PC-3 (cell line): ENCODE measurements at regions not wholly inside any gene's neighbourhood (a gene's known extent, or its start where the extent isn't known, plus 50 kb on each side); places are given as distances from the start of the nearest gene placed in this dataset.

ENCODE experiments used
- ATAC-seq: fragments of 200-7000 bp; cut with Tn5 transposase; 2 replicates; pipeline ENCODE4 v1.9.1; 2020; ENCODE audit warnings: mild to moderate bottlenecking, moderate library complexity
- BruUV-seq: library from RNA; stranded (reverse); fragments of 400-500 nt; replicated peaks from 2 replicates; lab custom pipeline; 2021; lab: Mats Ljungman, UMichigan
- CTCF ChIA-PET: fragments of 300-600 bp; sonication (Branson Sonifier 250); formaldehyde crosslinking; loops from one replicate; lab custom pipeline; 2022; ENCODE audit warnings: antibody characterized with exemption; lab: Charles Lee
- POLR2A ChIA-PET: fragments of 300-600 bp; sonication (Branson Sonifier 250); formaldehyde crosslinking; loops from one replicate; lab custom pipeline; 2022; ENCODE audit warnings: antibody characterized with exemption; ENCODE audit not compliant: unreplicated experiment; lab: Charles Lee
- DNase-seq: peaks from one replicate; pipeline ENCODE4 v3.0.0-alpha.2; 2015
- H2AFZ ChIP-seq: fragments of 300-600 bp; sonication (generic); 2 replicates; pipeline ENCODE4 v1.6.0; 2016; ENCODE audit warnings: antibody characterized with exemption, low read length
- H3F3A ChIP-seq: fragments of 300-600 bp; sonication (generic); one replicate; pipeline ENCODE4 v1.6.0; 2017; ENCODE audit warnings: antibody characterized with exemption, low read length, control low read depth, mild to moderate bottlenecking; ENCODE audit not compliant: unreplicated experiment
- H3K27ac ChIP-seq: fragments of 300-600 bp; sonication (generic); 2 replicates; pipeline ENCODE4 v1.5.1; 2016; ENCODE audit warnings: mild to moderate bottlenecking, low read length
- H3K27me3 ChIP-seq: fragments of 300-600 bp; sonication (generic); 2 replicates; pipeline ENCODE4 v1.6.1; 2016; ENCODE audit warnings: low read length, mixed read lengths
- H3K36me3 ChIP-seq: fragments of 300-600 bp; sonication (generic); 2 replicates; pipeline ENCODE4 v1.6.1; 2016; ENCODE audit warnings: low read depth, mixed run types, low read length, mixed read lengths
- H3K4me1 ChIP-seq: fragments of 300-600 bp; sonication (generic); 2 replicates; pipeline ENCODE4 v1.5.1; 2016; ENCODE audit warnings: low read length; ENCODE audit not compliant: insufficient read depth
- H3K4me2 ChIP-seq: fragments of 300-600 bp; sonication (generic); 2 replicates; pipeline ENCODE4 v1.6.0; 2016; ENCODE audit warnings: low read length
- H3K4me3 ChIP-seq: fragments of 300-600 bp; sonication (generic); 2 replicates; pipeline ENCODE4 v1.5.1; 2016; ENCODE audit warnings: mild to moderate bottlenecking, low read length, mixed read lengths
- H3K79me2 ChIP-seq: fragments of 300-600 bp; sonication (generic); 2 replicates; pipeline ENCODE4 v1.6.1; 2017; ENCODE audit warnings: low read length, mixed read lengths
- H3K9ac ChIP-seq: fragments of 300-600 bp; sonication (generic); 2 replicates; pipeline ENCODE4 v1.6.0; 2016; ENCODE audit warnings: mild to moderate bottlenecking, low read length
- H3K9me2 ChIP-seq: fragments of 300-600 bp; sonication (generic); replicated peaks from 2 replicates; pipeline ENCODE4 v1.6.1; 2016; ENCODE audit warnings: mixed run types, low read length, mixed read lengths
- H3K9me3 ChIP-seq: fragments of 300-600 bp; sonication (generic); 2 replicates; pipeline ENCODE4 v1.6.1; 2016; ENCODE audit warnings: low read length, mixed read lengths
- H4K20me1 ChIP-seq: fragments of 300-600 bp; sonication (generic); 2 replicates; pipeline ENCODE4 v1.6.1; 2016; ENCODE audit warnings: low read length, mixed read lengths
- CTCF ChIP-seq: fragments of 300-600 bp; sonication (generic); conservative IDR thresholded peaks from 2 replicates; pipeline ENCODE4 v1.5.1; 2017; ENCODE audit warnings: antibody characterized with exemption, low read depth, mild to moderate bottlenecking, low read length
- EZH2 ChIP-seq: fragments of 300-600 bp; sonication (generic); IDR thresholded peaks from one replicate; pipeline ENCODE4 v1.6.1; 2017; ENCODE audit warnings: antibody characterized with exemption, mild to moderate bottlenecking, low read length; ENCODE audit not compliant: unreplicated experiment
- EZH2phosphoT487 ChIP-seq: fragments of 300-600 bp; sonication (generic); IDR thresholded peaks from 2 replicates; pipeline ENCODE4 v1.6.1; 2018; ENCODE audit warnings: mild to moderate bottlenecking, antibody characterized with exemption, low read length, borderline replicate concordance
- intact Hi-C: fragments of 100-400 bp; cut with micrococcal nuclease; formaldehyde crosslinking; loops from 2 replicates; pipeline ENCODE4 v1.9.0; 2023

GRCh38 chr5:4095918-4096630, 500.4 kb downstream of the IRX1 start:
- no TSS peak for BruUV-seq
- CTCF ChIA-PET = no interaction called here

GRCh38 chr5:4097199-4097598, 501.6 kb downstream of the IRX1 start:
- POLR2A ChIA-PET = no interaction called here
- Histone ChIP-seq H3K4me2 (no peak overlapping the region), H3K27me3 (no peaks in the 10 kb centered on the region), H3K4me3 (no peak overlapping the region), H3K9ac (no peak overlapping the region), H3K27ac (no peak overlapping the region), H3K9me3 (peaks cover 9% of the 10 kb centered on the region; the same call in 1 of the 2 replicates), H3K36me3 (no peaks in the 10 kb centered on the region), H3K9me2 (no peaks in the 10 kb centered on the region), H4K20me1 (no peaks in the 10 kb centered on the region), H3K4me1 (no peaks in the 10 kb centered on the region), H3K79me2 (no peaks in the 10 kb centered on the region), H2AFZ (no peak overlapping the region), H3F3A (no peaks in the 10 kb centered on the region)
- DNase-seq (no peak), ATAC-seq (no peak)
- CTCF ChIA-PET = no interaction called here
- TF ChIP-seq CTCF = no peak
- TF ChIP-seq EZH2 = no peak
- no peak for TF ChIP-seq EZH2phosphoT487
- BruUV-seq = no TSS peak
- intact Hi-C loops = no loop called here

More at GRCh38 chr5:4095918-4096630, 500.4 kb downstream of the IRX1 start:
- no peaks in the 10 kb centered on the region for H3K27me3 ChIP-seq
- peaks cover 9% of the 10 kb centered on the region; the same call in 1 of the 2 replicates for H3K9me3 ChIP-seq
- no peaks in the 10 kb centered on the region for H4K20me1 ChIP-seq
- POLR2A ChIA-PET = no interaction called here
- no peak overlapping the region for H3K27ac ChIP-seq
- no peak overlapping the region for H2AFZ ChIP-seq
- no peaks in the 10 kb centered on the region for H3F3A ChIP-seq
- DNase-seq (no peak), ATAC-seq (no peak)
- intact Hi-C loops = no loop called here
- H3K4me2 ChIP-seq = no peak overlapping the region
- no peaks in the 10 kb centered on the region for H3K79me2 ChIP-seq
- no peak overlapping the region for H3K9ac ChIP-seq
- no peak overlapping the region for H3K4me3 ChIP-seq
- H3K9me2 ChIP-seq = no peaks in the 10 kb centered on the region
- TF ChIP-seq CTCF (no peak), EZH2phosphoT487 (no peak), EZH2 (no peak)
- no peaks in the 10 kb centered on the region for H3K36me3 ChIP-seq
- no peaks in the 10 kb centered on the region for H3K4me1 ChIP-seq

- Histone ChIP-seq H3K9me3 (peaks cover 5% of the 10 kb centered on the region; the same call in 1 of the 2 replicates), H3K27me3 (no peaks in the 10 kb centered on the region), H3K27ac (no peak overlapping the region), H3K9ac (no peak overlapping the region), H3F3A (no peaks in the 10 kb centered on the region), H4K20me1 (no peaks in the 10 kb centered on the region), H3K4me3 (no peak overlapping the region), H3K4me1 (no peaks in the 10 kb centered on the region), H3K4me2 (no peak overlapping the region), H3K36me3 (no peaks in the 10 kb centered on the region), H3K9me2 (no peaks in the 10 kb centered on the region), H2AFZ (no peak overlapping the region), H3K79me2 (no peaks in the 10 kb centered on the region)
- intact Hi-C loops = no loop called here
- TF ChIP-seq EZH2phosphoT487 (no peak), CTCF (no peak), EZH2 (no peak)
- DNase-seq (no peak), ATAC-seq (no peak)
- CTCF ChIA-PET = no interaction called here
- POLR2A ChIA-PET = no interaction called here
- no TSS peak for BruUV-seq
Measured at GRCh38 chr5:4098226-4098625, 502.6 kb downstream of the IRX1 start.
